ENCODE measurements at regions not wholly inside any gene's neighbourhood (a gene's known extent, or its start where the extent isn't known, plus 50 kb on each side); places are given as distances from the start of the nearest gene placed in this dataset.

GRCh38 chr3:73270839-73271483, 209.5 kb downstream of the EBLN2 start:
- no peak for DNase-seq (ENCODE audit: low read depth, low spot score)
- no peak overlapping the region for H3K4me3 ChIP-seq (ENCODE audit: low read length)

DNA sequence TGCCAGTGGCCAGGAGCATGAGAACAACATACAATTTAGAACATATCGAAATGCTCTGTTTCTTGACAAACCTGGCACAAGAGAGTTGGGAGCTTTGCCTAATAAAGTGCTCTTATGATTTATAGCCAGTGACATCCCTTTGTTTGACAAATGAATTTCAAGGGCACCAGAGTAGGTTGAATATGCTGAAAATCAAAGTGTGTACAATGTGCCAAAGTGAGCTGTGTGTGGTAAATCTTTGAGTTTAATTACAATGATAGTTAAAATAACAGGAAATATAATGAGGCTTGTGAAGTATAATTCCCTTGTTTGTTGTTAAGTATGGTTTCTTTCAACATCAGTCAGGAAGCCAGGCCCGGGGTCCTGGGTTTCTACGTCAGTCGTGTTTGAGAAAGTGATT, 211.9 kb downstream of the EBLN2 start:
- DNase-seq (ENCODE audit: low read depth, low spot score), result no peak
- no peak overlapping the region for H3K4me3 ChIP-seq (ENCODE audit: low read length)

DNA sequence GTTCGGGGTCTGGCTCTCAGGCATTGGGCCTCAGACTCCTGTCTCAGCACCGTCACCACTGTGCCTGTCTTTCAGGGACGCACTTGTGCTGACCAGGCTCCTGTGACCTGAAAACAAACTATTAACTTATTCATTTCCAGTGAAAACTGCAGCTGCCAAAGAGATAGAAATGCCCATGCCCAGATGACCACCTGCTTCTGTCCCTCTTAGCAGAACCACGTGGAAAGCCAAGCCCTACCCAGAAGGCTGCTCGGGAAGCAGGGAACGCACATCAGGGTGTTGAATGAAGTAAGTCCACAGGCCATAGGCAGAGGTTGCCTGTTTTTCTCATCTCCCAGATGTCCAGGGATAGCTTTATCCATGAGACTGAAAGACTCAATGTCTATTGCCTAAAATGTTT, 219.3 kb downstream of the EBLN2 start:
- no peak for DNase-seq (ENCODE audit: low read depth, low spot score)
- H3K4me3 ChIP-seq (ENCODE audit: low read length), result no peak overlapping the region

- no peak for DNase-seq (ENCODE audit: low read depth, low spot score)
- no peak overlapping the region for H3K4me3 ChIP-seq (ENCODE audit: low read length)
Observed at GRCh38 chr3:73284472-73284871, 223.0 kb downstream of the EBLN2 start.

GRCh38 chr3:73291541-73291940, 230.1 kb downstream of the EBLN2 start:
- DNase-seq (ENCODE audit: low read depth, low spot score), result no peak
- no peak overlapping the region for H3K4me3 ChIP-seq (ENCODE audit: low read length)

DNA sequence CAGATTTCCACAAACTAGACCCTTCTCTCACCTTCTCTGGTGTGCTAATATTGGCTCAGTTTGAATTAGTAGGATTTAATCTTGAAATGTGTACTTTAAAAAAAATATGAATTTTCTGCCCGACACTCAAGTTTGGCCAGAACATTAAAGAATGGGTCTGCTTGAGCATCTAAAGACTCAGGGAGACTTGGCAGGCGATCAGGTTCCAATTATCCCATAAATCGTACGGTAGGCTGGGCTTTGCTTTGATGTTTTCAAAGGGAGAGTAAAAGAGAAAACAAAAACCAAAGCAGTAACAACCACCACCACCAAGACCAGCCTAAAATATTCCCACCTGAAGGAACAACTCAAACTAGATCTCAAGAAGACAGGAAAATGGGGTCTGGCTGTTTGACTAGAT, 230.8 kb downstream of the EBLN2 start:
- no peak for DNase-seq (ENCODE audit: low read depth, low spot score)
- no peak overlapping the region for H3K4me3 ChIP-seq (ENCODE audit: low read length)

DNA sequence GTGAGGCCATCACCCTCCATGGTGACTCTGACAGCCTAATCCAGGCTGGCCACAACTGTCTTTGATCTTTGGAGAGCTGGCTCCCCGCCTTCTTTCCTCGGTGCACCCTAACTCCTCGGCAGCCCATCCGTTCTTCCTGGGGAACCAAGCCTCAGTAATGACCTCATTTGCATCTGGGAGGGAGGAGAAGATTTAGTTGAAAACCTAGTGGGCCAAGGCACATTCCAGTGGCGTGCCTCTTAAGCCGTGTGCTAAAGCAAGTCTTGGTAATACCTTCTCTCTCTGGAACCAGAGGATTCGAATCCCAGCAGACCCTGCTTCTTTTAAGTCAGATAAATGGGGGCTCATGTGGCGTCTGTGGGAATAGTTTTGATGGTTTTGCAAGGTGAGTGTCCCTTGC, 233.1 kb downstream of the EBLN2 start:
- no peak overlapping the region for H3K4me3 ChIP-seq (ENCODE audit: low read length)
- no peak for DNase-seq (ENCODE audit: low read depth, low spot score)

- no peak overlapping the region for H3K4me3 ChIP-seq (ENCODE audit: low read length)
- DNase-seq (ENCODE audit: low read depth, low spot score), result no peak
Observed at GRCh38 chr3:73295876-73296635, 234.6 kb downstream of the EBLN2 start.

DNA sequence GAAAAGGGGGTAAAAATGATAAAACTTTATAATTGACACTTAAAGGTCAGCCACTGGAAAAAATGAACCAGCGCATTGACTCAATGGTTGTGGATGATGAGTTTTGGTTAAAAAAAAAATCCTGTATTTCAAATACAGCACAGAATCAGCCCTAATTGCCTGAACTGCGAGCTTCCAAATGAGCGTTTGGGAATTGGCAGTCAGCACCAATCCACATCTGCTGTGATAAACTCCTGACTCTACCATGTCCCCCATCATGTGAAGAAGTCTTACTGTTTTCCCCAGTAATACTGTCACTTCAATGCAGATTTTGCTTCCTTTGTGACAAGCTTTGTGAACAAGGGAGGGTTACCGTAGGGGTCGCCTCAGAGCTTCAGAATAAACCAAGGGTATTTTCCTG, 235.4 kb downstream of the EBLN2 start:
- no peak for DNase-seq (ENCODE audit: low read depth, low spot score)

DNA sequence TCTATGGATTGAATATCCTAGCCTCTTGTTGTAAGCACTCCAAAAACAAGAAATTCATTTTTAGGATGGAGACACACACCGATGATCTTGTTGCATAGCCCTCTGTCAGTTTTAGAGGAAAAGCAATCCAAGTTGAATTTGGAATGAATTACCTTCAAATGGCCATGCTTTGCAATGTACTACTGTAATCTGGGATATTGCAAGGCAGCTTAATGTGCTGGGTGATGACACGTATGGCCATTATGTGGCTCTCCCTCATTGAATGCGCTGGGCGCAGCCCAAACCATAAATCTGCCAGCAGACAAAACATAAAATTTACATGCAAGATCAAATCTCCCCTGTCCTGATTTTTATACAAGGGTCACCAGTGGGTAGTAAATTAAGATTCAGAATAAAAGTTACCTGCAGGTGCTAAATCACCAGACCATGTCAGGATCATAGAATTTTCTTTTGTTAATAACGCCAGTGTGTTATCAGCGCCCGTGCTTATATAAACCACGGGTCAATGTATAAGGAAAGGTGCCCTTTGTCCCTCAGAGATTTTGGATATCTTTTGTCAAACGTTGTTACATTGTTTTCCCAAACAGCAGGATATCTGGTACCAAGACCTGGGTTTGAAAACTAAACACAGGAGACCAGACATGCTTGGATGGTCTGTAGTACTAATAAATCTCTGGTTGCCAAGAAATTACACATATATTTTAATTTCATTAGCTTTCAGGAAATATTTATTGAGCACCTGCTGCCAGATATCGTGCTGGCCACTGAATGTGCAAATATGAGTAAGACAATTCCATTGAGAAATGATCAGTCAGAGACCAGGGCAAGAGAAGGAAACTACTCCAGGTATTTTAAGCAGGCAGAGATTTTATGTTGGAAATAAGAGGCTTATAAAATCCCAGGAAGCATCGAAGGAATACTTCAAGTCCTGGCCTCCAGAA, 237.1 kb downstream of the EBLN2 start:
- H3K4me3 ChIP-seq (ENCODE audit: low read length), result no peak overlapping the region
- DNase-seq (ENCODE audit: low read depth, low spot score), result no peak

More for the DNA sequence above, 235.4 kb downstream of the EBLN2 start:
- no peak overlapping the region for H3K4me3 ChIP-seq (ENCODE audit: low read length)

GRCh38 chr3:73299184-73299691, 237.8 kb downstream of the EBLN2 start:
- H3K4me3 ChIP-seq (ENCODE audit: low read length), result no peak overlapping the region
- DNase-seq (ENCODE audit: low read depth, low spot score), result no peak

DNA sequence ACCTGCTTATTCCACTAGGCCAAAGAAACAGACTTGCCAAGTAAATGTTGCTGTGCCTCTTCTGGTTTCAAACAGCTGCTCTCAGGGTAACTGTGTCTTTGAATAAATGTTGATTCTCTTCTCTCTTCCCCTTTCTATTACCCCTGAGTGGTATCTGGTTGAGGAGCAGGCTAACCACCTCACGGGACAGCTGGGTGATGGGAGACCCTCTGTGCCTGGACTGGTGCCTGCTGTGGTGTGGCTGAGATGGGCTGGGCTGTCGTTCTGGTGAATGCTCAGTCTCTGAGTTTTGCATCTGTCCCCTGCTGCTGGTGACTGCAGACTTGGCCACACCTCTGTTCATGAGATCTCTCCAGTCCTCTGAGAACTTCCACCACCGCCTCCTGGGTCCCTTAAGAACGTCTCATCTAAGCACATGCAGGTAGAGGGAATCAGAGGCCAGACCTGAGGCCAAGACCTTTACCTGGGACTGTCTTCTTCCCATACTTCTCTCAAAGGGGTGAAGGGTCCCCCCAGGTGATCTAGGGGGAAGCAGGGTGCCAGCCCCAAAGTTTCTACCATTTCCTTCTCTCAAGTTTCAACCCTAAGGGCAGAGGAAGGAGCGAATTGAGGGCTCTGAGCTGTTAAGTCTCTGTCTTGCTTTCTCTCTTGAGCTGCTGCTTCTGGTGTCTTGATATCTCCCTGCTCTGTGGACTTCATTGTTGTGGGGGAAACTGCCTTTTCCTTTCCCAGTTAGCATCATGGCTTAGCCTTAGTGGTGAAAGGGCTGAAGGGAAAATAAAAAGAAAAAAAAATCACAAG, 252.9 kb downstream of the EBLN2 start:
- no peak for DNase-seq (ENCODE audit: low read depth, low spot score)
- no peak overlapping the region for H3K4me3 ChIP-seq (ENCODE audit: low read length)

DNA sequence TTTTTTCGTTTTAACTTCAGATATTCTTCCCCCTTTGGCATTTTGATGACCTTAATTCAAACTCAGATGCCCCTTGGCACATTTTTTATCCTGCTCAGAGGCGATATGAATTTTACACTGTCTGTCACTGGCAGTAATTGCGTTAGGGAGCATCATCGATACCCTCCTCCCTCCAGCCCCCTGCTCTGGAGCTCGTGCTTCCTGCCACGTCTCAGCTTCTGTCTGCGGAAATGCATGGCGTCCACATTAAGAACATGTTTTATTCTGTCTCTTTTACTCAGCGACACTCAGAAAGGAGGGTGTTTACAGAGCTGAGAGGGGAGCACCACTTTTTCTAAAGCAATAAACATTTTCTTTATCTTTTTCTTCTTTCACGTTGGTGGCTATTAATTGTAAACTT, 254.2 kb downstream of the EBLN2 start:
- no peak overlapping the region for H3K4me3 ChIP-seq (ENCODE audit: low read length)
- no peak for DNase-seq (ENCODE audit: low read depth, low spot score)

GRCh38 chr3:73319179-73319769, 257.8 kb downstream of the EBLN2 start:
- no peak overlapping the region for H3K4me3 ChIP-seq (ENCODE audit: low read length)
- DNase-seq (ENCODE audit: low read depth, low spot score), result no peak

GRCh38 chr3:73321286-73321999, 260.0 kb downstream of the EBLN2 start:
- DNase-seq (ENCODE audit: low read depth, low spot score), result no peak

GRCh38 chr3:73324203-73325155, 263.0 kb downstream of the EBLN2 start:
- no peak overlapping the region for H3K4me3 ChIP-seq (ENCODE audit: low read length)
- DNase-seq (ENCODE audit: low read depth, low spot score), result no peak

More at GRCh38 chr3:73321286-73321999, 260.0 kb downstream of the EBLN2 start:
- no peak overlapping the region for H3K4me3 ChIP-seq (ENCODE audit: low read length)

DNA sequence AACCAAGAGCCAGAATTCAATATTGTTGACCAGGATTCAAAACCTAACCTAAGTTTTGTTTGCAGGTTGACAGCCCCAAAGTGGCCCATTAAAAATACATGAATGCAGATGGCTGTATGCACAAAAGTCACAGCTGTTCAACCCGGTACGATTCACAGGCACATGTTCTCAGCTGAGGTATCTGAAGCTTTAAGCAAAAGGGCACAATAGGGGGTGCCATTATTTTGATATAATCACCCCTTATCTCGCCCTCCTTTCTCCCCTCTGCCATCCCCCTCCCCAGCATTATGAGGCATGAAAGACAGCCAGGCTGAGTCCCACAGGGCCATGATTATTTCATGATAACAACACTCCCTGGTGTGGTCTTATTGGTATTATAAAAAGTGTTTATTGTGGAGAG, 264.9 kb downstream of the EBLN2 start:
- no peak for DNase-seq (ENCODE audit: low read depth, low spot score)
- no peak overlapping the region for H3K4me3 ChIP-seq (ENCODE audit: low read length)

All from Jurkat, Clone E6-1 (cell line).